ENCODE measurements at regions not wholly inside any gene's neighbourhood (a gene's known extent, or its start where the extent isn't known, plus 50 kb on each side); places are given as distances from the start of the nearest gene placed in this dataset.

- no peak for TF ChIP-seq BCL11A (IDR thresholded peaks at IDR 0.05; ENCODE audit: low read depth in 2 of 2, low read length in 2 of 2)
- TF ChIP-seq POLR2AphosphoS5 (IDR thresholded peaks at IDR 0.05; ENCODE audit: low read depth, low read length): no peak
- no peak for TF ChIP-seq POLR2A (IDR thresholded peaks at IDR 0.05; ENCODE audit: control extremely low read depth in 1 of 2, low read depth in 2 of 2, low read length in 2 of 2)
- no peak for TF ChIP-seq USF2 (IDR thresholded peaks at IDR 0.05; ENCODE audit: low read length)
- TF ChIP-seq RAD21 (IDR thresholded peaks at IDR 0.05 in 1 of 2, conservative IDR thresholded peaks at IDR 0.05 in 1 of 2; ENCODE audit: low read depth in 2 of 2, low read length in 2 of 2): no peak
- TF ChIP-seq CHD1 (IDR thresholded peaks at IDR 0.05; ENCODE audit: low read depth, low read length): no peak
- no peak for TF ChIP-seq TBP (IDR thresholded peaks at IDR 0.05; ENCODE audit: low read depth, low read length)
- no peak for TF ChIP-seq CTCF (IDR thresholded peaks at IDR 0.05; ENCODE audit: control extremely low read depth in 1 of 3, insufficient read depth in 1 of 3, low read depth in 1 of 3, low read length in 3 of 3)
- no peak for TF ChIP-seq EGR1 (IDR thresholded peaks at IDR 0.05; ENCODE audit: borderline replicate concordance, low read depth, low read length)
- TF ChIP-seq, protein P1, sequence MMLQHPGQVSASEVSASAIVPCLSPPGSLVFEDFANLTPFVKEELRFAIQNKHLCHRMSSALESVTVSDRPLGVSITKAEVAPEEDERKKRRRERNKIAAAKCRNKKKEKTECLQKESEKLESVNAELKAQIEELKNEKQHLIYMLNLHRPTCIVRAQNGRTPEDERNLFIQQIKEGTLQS (IDR thresholded peaks at IDR 0.05; ENCODE audit: insufficient read depth, low read depth, low read length): no peak
- TF ChIP-seq EZH2 (IDR thresholded peaks at IDR 0.05; ENCODE audit: low read depth, low read length, severe bottlenecking): no peak
Measured at GRCh38 chr1:96291468-96291867, 430.1 kb upstream of the PTBP2 start.

Measured in H1 (cell line).